Hepatocyte (in vitro differentiated cells): ENCODE measurements at regions not wholly inside any gene's neighbourhood (a gene's known extent, or its start where the extent isn't known, plus 50 kb on each side); places are given as distances from the start of the nearest gene placed in this dataset.
"Not testable (repeated sequence)": the region's sequence is repeated elsewhere in the genome, so short reads cannot be mapped to it uniquely, and the experiment has no call there.

Source experiments
- DNase-seq: peaks from one replicate; pipeline ENCODE4 v3.0.0-alpha.2; 2016; ENCODE audit warnings: low spot score
- H2AFZ ChIP-seq: fragments of 200-600 bp; sonication (generic); 2 replicates; pipeline ENCODE4 v1.6.0; 2016; ENCODE audit warnings: antibody characterized with exemption, mild to moderate bottlenecking
- H3K27ac ChIP-seq: fragments of 200-600 bp; sonication (generic); 2 replicates; pipeline ENCODE4 v1.5.1; 2016; ENCODE audit warnings: mild to moderate bottlenecking
- H3K27me3 ChIP-seq: fragments of 200-600 bp; sonication (generic); 2 replicates; pipeline ENCODE4 v1.6.1; 2016
- H3K36me3 ChIP-seq: fragments of 200-600 bp; sonication (generic); replicated peaks from 2 replicates; pipeline ENCODE4 v1.5.1; 2016; ENCODE audit warnings: low read depth; ENCODE audit not compliant: insufficient read depth
- H3K4me1 ChIP-seq: fragments of 200-600 bp; sonication (generic); 2 replicates; pipeline ENCODE4 v1.5.1; 2016; ENCODE audit warnings: mild to moderate bottlenecking, moderate library complexity; ENCODE audit not compliant: insufficient read depth
- H3K4me2 ChIP-seq: fragments of 200-600 bp; sonication (generic); 2 replicates; pipeline ENCODE4 v1.6.0; 2016
- H3K4me3 ChIP-seq: fragments of 200-600 bp; sonication (generic); 2 replicates; pipeline ENCODE4 v1.5.1; 2016; ENCODE audit warnings: mild to moderate bottlenecking
- H3K79me2 ChIP-seq: fragments of 200-600 bp; sonication (generic); 2 replicates; pipeline ENCODE4 v1.6.0; 2017; ENCODE audit warnings: mild to moderate bottlenecking
- H3K9me2 ChIP-seq: fragments of 200-600 bp; sonication (generic); replicated peaks from 2 replicates; pipeline ENCODE4 v1.6.0; 2017; ENCODE audit warnings: mild to moderate bottlenecking; ENCODE audit not compliant: insufficient read depth
- H3K9me3 ChIP-seq: fragments of 200-600 bp; sonication (generic); 2 replicates; pipeline ENCODE4 v1.5.1; 2016; ENCODE audit warnings: low read depth, mild to moderate bottlenecking
- H4K20me1 ChIP-seq: fragments of 200-600 bp; sonication (generic); 2 replicates; pipeline ENCODE4 v1.6.0; 2016; ENCODE audit warnings: mild to moderate bottlenecking; ENCODE audit not compliant: insufficient read depth, poor library complexity, severe bottlenecking
- CTCF ChIP-seq: fragments of 200-600 bp; sonication (generic); IDR thresholded peaks from 2 replicates; pipeline ENCODE4 v1.5.1; 2016; ENCODE audit warnings: antibody characterized with exemption, mild to moderate bottlenecking; ENCODE audit not compliant: poor library complexity
- EZH2 ChIP-seq: fragments of 200-600 bp; sonication (generic); IDR thresholded peaks from 2 replicates; pipeline ENCODE4 v1.6.1; 2016; ENCODE audit warnings: antibody characterized with exemption, mild to moderate bottlenecking, borderline replicate concordance
- EZH2phosphoT487 ChIP-seq: fragments of 200-600 bp; sonication (generic); IDR thresholded peaks from one replicate; pipeline ENCODE4 v1.6.1; 2018; ENCODE audit warnings: antibody characterized with exemption, mild to moderate bottlenecking, low read depth, moderate library complexity; ENCODE audit not compliant: unreplicated experiment, severe bottlenecking
- WGBS: methylation state at CpG from one replicate; pipeline ENCODE4 v1.1.6; 2016; ENCODE audit warnings: low lambda C conversion rate; ENCODE audit errors: missing lambda C conversion rate; 5-methylcytosine and 5-hydroxymethylcytosine counted together

DNA sequence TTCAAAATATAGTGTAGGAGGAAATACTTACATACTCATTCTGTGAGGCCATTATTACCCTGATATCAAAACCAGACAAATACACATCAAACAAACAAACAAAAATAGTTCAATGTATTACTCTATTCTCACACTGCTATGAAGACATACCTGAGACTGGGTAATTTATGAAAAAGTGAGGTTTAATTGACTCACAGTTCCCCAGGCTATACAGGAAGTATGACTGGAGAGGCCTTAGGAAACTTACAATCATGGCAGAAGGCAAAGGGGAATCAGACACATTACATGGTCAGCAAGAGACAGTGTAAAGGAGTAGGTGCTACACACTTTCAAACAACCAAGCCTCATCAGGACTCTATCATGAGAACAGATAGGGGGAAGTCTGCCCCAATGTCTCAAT lies 1023.2 kb downstream of the TMTC2 start:
- Histone ChIP-seq H2AFZ (no peak overlapping the region), H3K9me3 (peaks cover 3% of the 10 kb centered on the region), H3K27me3 (no peaks in the 10 kb centered on the region), H3K79me2 (no peaks in the 10 kb centered on the region), H3K4me2 (no peak overlapping the region), H3K4me1 (no peaks in the 10 kb centered on the region), H3K27ac (no peak overlapping the region), H3K4me3 (no peak overlapping the region), H4K20me1 (no peaks in the 10 kb centered on the region), H3K36me3 (no peaks in the 10 kb centered on the region), H3K9me2 (no peaks in the 10 kb centered on the region)
- TF ChIP-seq EZH2phosphoT487 (no peak), EZH2 (no peak), CTCF (no peak)
- DNase-seq = no peak

DNA sequence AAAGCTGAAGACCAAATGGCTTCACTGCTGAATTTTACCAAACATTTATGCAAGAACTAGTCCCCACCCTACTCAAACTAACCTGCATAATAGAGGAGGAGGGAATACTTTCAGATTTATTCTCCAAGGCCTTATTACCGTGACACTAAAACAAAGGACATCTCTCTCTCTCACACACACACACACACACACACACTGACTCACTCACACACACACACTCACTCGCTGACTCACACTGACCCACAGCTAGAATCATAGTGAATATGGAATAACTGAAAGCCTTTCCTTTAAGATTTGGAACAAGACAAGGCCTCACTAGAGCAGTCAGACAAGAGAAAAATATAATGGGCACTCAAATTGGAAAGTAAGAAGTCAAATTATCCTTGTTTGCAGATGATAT lies 1014.1 kb downstream of the TMTC2 start:
- no peaks in the 10 kb centered on the region for H3K4me1 ChIP-seq
- no peak overlapping the region for H3K27ac ChIP-seq
- no peaks in the 10 kb centered on the region for H3K9me3 ChIP-seq
- H3K36me3 ChIP-seq = no peaks in the 10 kb centered on the region
- H3K4me2 ChIP-seq = no peak overlapping the region
- no peak overlapping the region for H3K4me3 ChIP-seq
- H4K20me1 ChIP-seq = no peaks in the 10 kb centered on the region
- H3K79me2 ChIP-seq = no peaks in the 10 kb centered on the region
- H3K27me3 ChIP-seq = no peaks in the 10 kb centered on the region
- 78% methylated on average over 2 of the region's 2 CpGs for WGBS
- TF ChIP-seq EZH2 (no peak), EZH2phosphoT487 (no peak), CTCF (no peak)
- H3K9me2 ChIP-seq = no peaks in the 10 kb centered on the region
- DNase-seq = no peak
- no peak overlapping the region for H2AFZ ChIP-seq

DNA sequence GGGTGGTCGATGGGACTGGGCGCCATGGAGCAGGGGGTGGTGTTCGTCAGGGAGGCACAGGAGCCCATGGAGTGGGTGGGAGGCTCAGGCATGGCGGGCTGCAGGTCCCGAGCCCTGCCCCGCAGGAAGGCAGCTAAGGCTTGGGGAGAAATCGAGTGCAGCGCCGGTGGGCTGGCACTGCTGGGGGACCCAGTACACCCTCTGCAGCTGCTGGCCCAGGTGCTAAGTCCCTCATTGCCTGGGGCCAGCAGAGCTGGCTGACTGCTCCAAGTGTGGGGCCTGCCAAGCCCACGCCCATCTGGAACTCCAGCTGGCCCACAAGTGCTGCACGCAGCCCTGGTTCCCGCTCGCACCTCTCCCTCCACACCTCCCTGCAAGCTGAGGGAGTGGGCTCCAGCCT lies 1009.6 kb downstream of the TMTC2 start:
- H3K4me2 ChIP-seq, H3K36me3 ChIP-seq, H2AFZ ChIP-seq, H3K79me2 ChIP-seq, H3K4me1 ChIP-seq, H3K27me3 ChIP-seq, H3K9me3 ChIP-seq, H3K4me3 ChIP-seq, DNase-seq, H3K27ac ChIP-seq, H3K9me2 ChIP-seq, H4K20me1 ChIP-seq: not testable (repeated sequence)
- WGBS = 90% methylated on average over 12 of the region's 13 CpGs

GRCh38 chr12:83691730-83692129 lies 1005.0 kb downstream of the TMTC2 start:
- no peaks in the 10 kb centered on the region for H3K4me1 ChIP-seq
- no peak overlapping the region for H3K4me2 ChIP-seq
- H3K36me3 ChIP-seq = no peaks in the 10 kb centered on the region
- no peak overlapping the region for H3K4me3 ChIP-seq
- DNase-seq = no peak
- H4K20me1 ChIP-seq = no peaks in the 10 kb centered on the region
- no peaks in the 10 kb centered on the region for H3K79me2 ChIP-seq
- TF ChIP-seq CTCF (no peak), EZH2 (no peak), EZH2phosphoT487 (no peak)
- H2AFZ ChIP-seq = no peak overlapping the region
- H3K9me3 ChIP-seq = no peaks in the 10 kb centered on the region
- H3K27ac ChIP-seq = no peak overlapping the region
- H3K9me2 ChIP-seq = no peaks in the 10 kb centered on the region
- no peaks in the 10 kb centered on the region for H3K27me3 ChIP-seq
